ENCODE measurements at regions not wholly inside any gene's neighbourhood (a gene's known extent, or its start where the extent isn't known, plus 50 kb on each side); places are given as distances from the start of the nearest gene placed in this dataset.

DNA sequence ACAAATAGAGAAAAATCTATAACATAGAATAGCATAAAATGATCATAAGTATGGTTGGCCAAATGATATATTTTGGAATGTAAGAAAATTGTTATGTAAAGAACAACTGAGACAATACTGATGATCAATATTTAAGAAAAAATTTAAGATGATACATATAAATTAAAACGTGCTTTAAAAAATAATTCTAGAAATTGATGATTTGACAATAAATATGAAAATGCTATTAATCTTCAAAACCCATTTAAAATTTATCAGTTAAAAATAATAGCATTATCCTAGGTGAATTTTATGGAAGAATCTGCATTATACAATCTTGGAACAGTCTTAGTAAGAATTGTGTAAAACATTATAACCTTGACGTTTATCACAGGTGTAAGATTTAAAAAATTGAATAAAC is 95.1 kb upstream of the DACH1 start:
- H3K27me3 ChIP-seq (ENCODE audit: control insufficient read depth, insufficient read depth, low read length): no peaks in the 10 kb centered on the region
- no peak for TF ChIP-seq CTCF (IDR thresholded peaks at IDR 0.05; ENCODE audit: borderline replicate concordance, extremely low read depth, insufficient read depth)
- H3K27ac ChIP-seq (ENCODE audit: low read depth in 2 of 2, low read length in 2 of 2): no peak overlapping the region
- no peak overlapping the region for H3K4me3 ChIP-seq (ENCODE audit: low read length in 3 of 3)
- DNase-seq: no peak
- H3K36me3 ChIP-seq (ENCODE audit: control insufficient read depth in 2 of 3, insufficient read depth in 3 of 3, low read length in 3 of 3): no peaks in the 10 kb centered on the region
- no peak overlapping the region for H3K9ac ChIP-seq (ENCODE audit: low read length in 3 of 3)
- intact Hi-C loops (cut with DNase I): no loop called here
- H3K9me3 ChIP-seq (ENCODE audit: control insufficient read depth in 2 of 3, insufficient read depth in 1 of 3, low read length in 3 of 3): no peaks in the 10 kb centered on the region
- H3K4me1 ChIP-seq (ENCODE audit: control insufficient read depth in 2 of 3, insufficient read depth in 2 of 3, low read depth in 1 of 3, low read length in 3 of 3): no peaks in the 10 kb centered on the region
- peak; percentile 47 for FAIRE-seq

DNA sequence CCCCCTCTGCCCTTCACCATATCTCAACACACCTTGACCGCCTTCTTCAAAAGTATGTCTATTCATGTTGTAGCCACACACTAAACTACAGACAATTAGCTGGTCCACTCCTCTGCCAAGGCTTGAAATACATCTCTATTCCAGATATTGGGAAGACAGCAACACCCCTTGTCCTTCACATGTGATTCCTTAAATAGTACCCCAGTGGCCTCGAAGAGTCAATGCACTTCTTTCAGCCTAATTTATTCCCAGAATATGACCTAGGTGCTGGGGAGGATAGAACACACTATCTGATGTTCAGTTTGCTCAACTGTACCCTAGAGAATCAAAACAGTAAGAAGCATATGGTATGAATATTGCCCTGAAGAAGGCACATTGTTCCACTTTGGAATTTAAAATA is 82.4 kb upstream of the DACH1 start:
- Histone ChIP-seq H3K9ac (ENCODE audit: low read length in 3 of 3) (no peak overlapping the region), H3K4me1 (ENCODE audit: control insufficient read depth in 2 of 3, insufficient read depth in 2 of 3, low read depth in 1 of 3, low read length in 3 of 3) (no peaks in the 10 kb centered on the region), H3K27ac (ENCODE audit: low read depth in 2 of 2, low read length in 2 of 2) (no peak overlapping the region), H3K9me3 (ENCODE audit: control insufficient read depth in 2 of 3, insufficient read depth in 1 of 3, low read length in 3 of 3) (no peaks in the 10 kb centered on the region), H3K4me3 (ENCODE audit: low read length in 3 of 3) (no peak overlapping the region), H3K36me3 (ENCODE audit: control insufficient read depth in 2 of 3, insufficient read depth in 3 of 3, low read length in 3 of 3) (no peaks in the 10 kb centered on the region), H3K27me3 (ENCODE audit: control insufficient read depth, insufficient read depth, low read length) (no peaks in the 10 kb centered on the region)
- no peak for TF ChIP-seq CTCF (IDR thresholded peaks at IDR 0.05; ENCODE audit: borderline replicate concordance, extremely low read depth, insufficient read depth)
- intact Hi-C loops (cut with DNase I): no loop called here
- DNase-seq: no peak
- FAIRE-seq: no peak

GRCh38 chr13:71939186-71939585 is 72.2 kb upstream of the DACH1 start:
- intact Hi-C loops (cut with DNase I): no loop called here
- peak in 2 of 5 donors; percentile 18 to 20 for DNase-seq
- H3K27me3 ChIP-seq (ENCODE audit: control insufficient read depth, insufficient read depth, low read length): no peaks in the 10 kb centered on the region
- H3K9ac ChIP-seq (ENCODE audit: low read length in 3 of 3): no peak overlapping the region
- no peaks in the 10 kb centered on the region for H3K9me3 ChIP-seq (ENCODE audit: control insufficient read depth in 2 of 3, insufficient read depth in 1 of 3, low read length in 3 of 3)
- H3K36me3 ChIP-seq (ENCODE audit: control insufficient read depth in 2 of 3, insufficient read depth in 3 of 3, low read length in 3 of 3): no peaks in the 10 kb centered on the region
- no peak for TF ChIP-seq CTCF (IDR thresholded peaks at IDR 0.05; ENCODE audit: borderline replicate concordance, extremely low read depth, insufficient read depth)
- H3K4me1 ChIP-seq (ENCODE audit: control insufficient read depth in 2 of 3, insufficient read depth in 2 of 3, low read depth in 1 of 3, low read length in 3 of 3): no peaks in the 10 kb centered on the region
- no peak overlapping the region for H3K27ac ChIP-seq (ENCODE audit: low read depth in 2 of 2, low read length in 2 of 2)
- H3K4me3 ChIP-seq (ENCODE audit: low read length in 3 of 3): no peak overlapping the region
- no peak for FAIRE-seq

DNA sequence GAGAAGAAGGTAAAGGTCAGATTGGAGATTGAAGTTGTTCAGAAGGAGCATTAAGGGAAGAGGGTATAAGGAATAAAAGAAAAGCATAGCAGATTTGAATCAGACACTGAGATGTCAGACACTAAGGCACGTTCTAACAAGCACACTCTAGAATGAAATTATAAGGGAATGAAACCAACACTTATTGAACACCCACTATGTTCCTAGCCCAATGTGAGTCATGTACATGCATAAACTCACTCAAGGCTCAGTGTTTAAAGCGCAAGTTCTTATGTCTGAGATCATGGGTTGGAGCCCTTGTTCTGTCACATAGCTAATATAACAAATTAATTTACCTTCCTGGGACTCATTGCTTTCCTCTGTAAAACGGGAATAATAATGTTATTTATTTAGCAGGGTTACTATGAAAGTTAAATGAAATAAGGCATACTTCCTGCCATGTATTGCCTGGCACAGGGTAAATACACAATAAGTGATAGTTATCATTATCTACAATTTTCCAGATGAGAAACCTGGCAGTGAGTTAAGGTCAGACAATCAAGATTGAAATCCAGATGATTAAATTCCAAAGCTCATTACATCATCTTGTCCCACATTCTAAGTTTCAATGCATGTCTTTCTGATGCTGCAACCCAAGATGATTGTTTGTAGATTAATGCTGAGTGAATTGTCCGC is 68.3 kb upstream of the DACH1 start:
- DNase-seq (no peak), FAIRE-seq (no peak)
- H3K27ac ChIP-seq (ENCODE audit: low read depth in 2 of 2, low read length in 2 of 2): no peak overlapping the region
- no peak for TF ChIP-seq CTCF (IDR thresholded peaks at IDR 0.05; ENCODE audit: borderline replicate concordance, extremely low read depth, insufficient read depth)
- no peaks in the 10 kb centered on the region for H3K36me3 ChIP-seq (ENCODE audit: control insufficient read depth in 2 of 3, insufficient read depth in 3 of 3, low read length in 3 of 3)
- H3K27me3 ChIP-seq (ENCODE audit: control insufficient read depth, insufficient read depth, low read length): no peaks in the 10 kb centered on the region
- H3K4me1 ChIP-seq (ENCODE audit: control insufficient read depth in 2 of 3, insufficient read depth in 2 of 3, low read depth in 1 of 3, low read length in 3 of 3): no peaks in the 10 kb centered on the region
- intact Hi-C loops (cut with DNase I): no loop called here
- no peaks in the 10 kb centered on the region for H3K9me3 ChIP-seq (ENCODE audit: control insufficient read depth in 2 of 3, insufficient read depth in 1 of 3, low read length in 3 of 3)
- no peak overlapping the region for H3K9ac ChIP-seq (ENCODE audit: low read length in 3 of 3)
- H3K4me3 ChIP-seq (ENCODE audit: low read length in 3 of 3): no peak overlapping the region

Measured in kidney (tissue), 13 donors.